ENCODE measurements at regions not wholly inside any gene's neighbourhood (a gene's known extent, or its start where the extent isn't known, plus 50 kb on each side); places are given as distances from the start of the nearest gene placed in this dataset.

GRCh38 chr2:120673571-120674061 is 62.1 kb upstream of the GLI2 start:
- Histone ChIP-seq H3K4me1 (peaks cover 0 to 8% (median 0%) of the 10 kb centered on the region in 12 donors), H3K9me3 (peaks cover 0 to 2% (median 0%) of the 10 kb centered on the region in 12 donors), H3K27me3 (peaks cover 0 to 51% (median 14%) of the 10 kb centered on the region in 9 donors), H3K4me3 (no peak overlapping the region), H3K27ac (no peak overlapping the region), H3K36me3 (no peaks in the 10 kb centered on the region)
- intact Hi-C loops (cut with DNase I), result loop anchor here in 4 of 10 donors (10.0 kb wide), 6 partner anchors 79 to 239 kb away; no protein-coding TSS in a partner anchor
- TF ChIP-seq POLR2A (IDR thresholded peaks at IDR 0.05), result no peak
- no peak for TF ChIP-seq CTCF (IDR thresholded peaks at IDR 0.05)
- DNase-seq (no peak), ATAC-seq (no peak)
- 83 to 86% (median 85%) methylated on average over 3 to 13 of the region's 13 CpGs for WGBS, 4 donors

GRCh38 chr2:120674246-120675170 is 61.2 kb upstream of the GLI2 start:
- H3K4me1 ChIP-seq, result peaks cover 0 to 6% (median 0%) of the 10 kb centered on the region in 12 donors
- TF ChIP-seq CTCF (IDR thresholded peaks at IDR 0.05) (no peak), POLR2A (IDR thresholded peaks at IDR 0.05) (no peak)
- H3K27me3 ChIP-seq, result peaks cover 0 to 45% (median 12%) of the 10 kb centered on the region in 9 donors
- H3K4me3 ChIP-seq, result no peak overlapping the region
- no peaks in the 10 kb centered on the region for H3K36me3 ChIP-seq
- no peak overlapping the region for H3K27ac ChIP-seq
- intact Hi-C loops (cut with DNase I), result loop anchor here in 7 of 10 donors (1.0 to 10.0 kb wide), 11 partner anchors 80 to 331 kb away; no protein-coding TSS in a partner anchor
- peak in 1 of 4 donors; percentile 17 for ATAC-seq
- WGBS, 4 donors, result 85 to 91% (median 86%) methylated on average over 17 to 21 of the region's 21 CpGs
- no peak for DNase-seq
- peaks cover 0 to 2% (median 0%) of the 10 kb centered on the region in 12 donors for H3K9me3 ChIP-seq

GRCh38 chr2:120675460-120676130 is 60.1 kb upstream of the GLI2 start:
- H3K36me3 ChIP-seq, result no peaks in the 10 kb centered on the region
- WGBS, 4 donors, result 32 to 40% (median 35%) methylated on average over 22 to 26 of the region's 26 CpGs
- intact Hi-C loops (cut with DNase I), result loop anchor here in 7 of 10 donors (1.0 to 10.0 kb wide), 12 partner anchors 81 to 333 kb away; no protein-coding TSS in a partner anchor
- no peak overlapping the region for H3K27ac ChIP-seq
- no peak for TF ChIP-seq POLR2A (IDR thresholded peaks at IDR 0.05)
- peak; percentile 60 to 77 (median 69) for TF ChIP-seq CTCF (IDR thresholded peaks at IDR 0.05)
- peaks cover 0 to 2% (median 0%) of the 10 kb centered on the region in 12 donors for H3K9me3 ChIP-seq
- no peak overlapping the region for H3K4me3 ChIP-seq
- ATAC-seq, result peak; percentile 45 to 63 (median 56)
- peak in 3 of 5 donors; percentile 32 to 62 (median 57) for DNase-seq
- H3K27me3 ChIP-seq, result peaks cover 0 to 37% (median 9%) of the 10 kb centered on the region in 9 donors
- peaks cover 0 to 5% (median 0%) of the 10 kb centered on the region in 12 donors for H3K4me1 ChIP-seq

Data from heart left ventricle (tissue), 16 donors.